Gastroesophageal sphincter (tissue), 3 donors: ENCODE measurements at regions not wholly inside any gene's neighbourhood (a gene's known extent, or its start where the extent isn't known, plus 50 kb on each side); places are given as distances from the start of the nearest gene placed in this dataset.

Experiments used
- CTCF ChIP-seq, 4 experiments: fragments of 200-600 bp in 2 of 4; fragments of 450-650 bp in 2 of 4; sonication (generic) in 1 of 4; IDR thresholded peaks; one replicate each; pipeline ENCODE4 v1.5.1; 2017 to 2019; ENCODE audit warnings: antibody characterized with exemption in 4 of 4, mild to moderate bottlenecking in 2 of 4, moderate library complexity in 2 of 4
- POLR2AphosphoS5 ChIP-seq: sonication (generic); formaldehyde crosslinking; IDR thresholded peaks from one replicate; pipeline ENCODE4 v1.6.1; 2017; ENCODE audit warnings: antibody characterized with exemption

- no peak for TF ChIP-seq POLR2AphosphoS5
- TF ChIP-seq CTCF (IDR thresholded peaks at IDR 0.05) = no peak
Measured at GRCh38 chr4:14049946-14050345, 422.4 kb upstream of the BOD1L1 start.
